Neural cell (in vitro differentiated cells): ENCODE measurements at regions not wholly inside any gene's neighbourhood (a gene's known extent, or its start where the extent isn't known, plus 50 kb on each side); places are given as distances from the start of the nearest gene placed in this dataset.

Source experiments
- CTCF ChIP-seq: fragments of 450-650 bp; IDR thresholded peaks from 2 replicates; pipeline ENCODE4 v1.5.1; 2014; ENCODE audit warnings: antibody characterized with exemption, mild to moderate bottlenecking, moderate library complexity; ENCODE audit not compliant: poor library complexity, severe bottlenecking
- EP300 ChIP-seq: fragments of 450-650 bp; conservative IDR thresholded peaks from 2 replicates; pipeline ENCODE4 v1.6.1; 2014; ENCODE audit warnings: antibody characterized with exemption, mild to moderate bottlenecking, moderate library complexity; ENCODE audit not compliant: poor library complexity, severe bottlenecking
- EZH2 ChIP-seq: fragments of 200-600, 300-800 bp; shearing (Covaris generic), sonication (generic); IDR thresholded peaks from 2 replicates; pipeline ENCODE4 v1.6.1; 2014; ENCODE audit warnings: antibody characterized with exemption, low read length, borderline replicate concordance, mild to moderate bottlenecking; ENCODE audit not compliant: insufficient read depth, poor library complexity, severe bottlenecking
- MXI1 ChIP-seq: fragments of 450-650 bp; conservative IDR thresholded peaks from 2 replicates; pipeline ENCODE4 v1.6.1; 2014; ENCODE audit warnings: antibody characterized with exemption, mild to moderate bottlenecking; ENCODE audit not compliant: poor library complexity, severe bottlenecking
- POLR2AphosphoS5 ChIP-seq: IDR thresholded peaks from 2 replicates; pipeline ENCODE4 v1.6.1; 2012
- RAD21 ChIP-seq: fragments of 450-650 bp; conservative IDR thresholded peaks from 2 replicates; pipeline ENCODE4 v1.6.1; 2014; ENCODE audit warnings: antibody characterized with exemption, mild to moderate bottlenecking, moderate library complexity
- REST ChIP-seq: IDR thresholded peaks from 2 replicates; pipeline ENCODE4 v1.6.1; 2012; ENCODE audit warnings: borderline replicate concordance
- SMC3 ChIP-seq: fragments of 450-650 bp; conservative IDR thresholded peaks from 2 replicates; pipeline ENCODE4 v1.6.1; 2014; ENCODE audit warnings: antibody characterized with exemption, mild to moderate bottlenecking, moderate library complexity; ENCODE audit not compliant: poor library complexity
- TAF1 ChIP-seq: IDR thresholded peaks from 2 replicates; pipeline ENCODE4 v1.6.1; 2012; ENCODE audit warnings: low read depth

- TF ChIP-seq RAD21 (no peak), SMC3 (no peak), CTCF (no peak), EZH2 (no peak), TAF1 (no peak), POLR2AphosphoS5 (no peak), EP300 (no peak), MXI1 (no peak), REST (no peak)
Measured at GRCh38 chr11:130562549-130562948, 114.1 kb downstream of the ADAMTS15 start.
